Sigmoid colon (tissue), 4 donors: ENCODE measurements at regions not wholly inside any gene's neighbourhood (a gene's known extent, or its start where the extent isn't known, plus 50 kb on each side); places are given as distances from the start of the nearest gene placed in this dataset.

Source experiments
- CTCF ChIP-seq, 4 experiments: fragments of 450-650 bp in 3 of 4; fragments of 200-600 bp in 1 of 4; IDR thresholded peaks; one replicate each; pipeline ENCODE4 v1.5.1; 2016 to 2019; ENCODE audit warnings: antibody characterized with exemption in 4 of 4, mild to moderate bottlenecking in 3 of 4, moderate library complexity in 2 of 4
- EP300 ChIP-seq, 4 donors: sonication (generic); formaldehyde crosslinking; IDR thresholded peaks; one replicate each; pipeline ENCODE4 v1.6.1; 2017; ENCODE audit warnings: antibody characterized with exemption in 4 of 4

GRCh38 chr1:67892476-67893125, 59.3 kb upstream of the GNG12 start:
- TF ChIP-seq CTCF (IDR thresholded peaks at IDR 0.05) (no peak), EP300 (IDR thresholded peaks at IDR 0.05) (no peak)
